Neural crest cell (in vitro differentiated cells): ENCODE measurements at regions not wholly inside any gene's neighbourhood (a gene's known extent, or its start where the extent isn't known, plus 50 kb on each side); places are given as distances from the start of the nearest gene placed in this dataset.
A peak's percentile ranks its signal among the peaks of the same experiment; 100 is the strongest.

ENCODE experiments used
- DNase-seq: peaks from one replicate; pipeline ENCODE4 v3.0.0; 2021; ENCODE audit warnings: low read depth, mixed read lengths, low spot score
- H3K27ac Mint-ChIP-seq: one replicate; pipeline ENCODE4 v1.8.0; 2021; ENCODE audit warnings: mild to moderate bottlenecking, mixed read lengths; ENCODE audit not compliant: unreplicated experiment
- H3K27me3 Mint-ChIP-seq: 2 replicates; pipeline ENCODE4 v1.8.0; 2021; ENCODE audit warnings: low read depth, mild to moderate bottlenecking, mixed read lengths
- H3K36me3 Mint-ChIP-seq: 2 replicates; pipeline ENCODE4 v1.8.0; 2021; ENCODE audit warnings: low read depth, mild to moderate bottlenecking, mixed read lengths
- H3K4me1 Mint-ChIP-seq: 2 replicates; pipeline ENCODE4 v1.8.0; 2021; ENCODE audit warnings: mixed read lengths
- H3K4me3 Mint-ChIP-seq: one replicate; pipeline ENCODE4 v1.8.0; 2021; ENCODE audit warnings: mild to moderate bottlenecking, mixed read lengths
- H3K9me3 Mint-ChIP-seq: 2 replicates; pipeline ENCODE4 v1.8.0; 2021; ENCODE audit warnings: mixed read lengths
- TF ChIP-seq, protein P1 (sequence below): fragments of 200-600 bp; sonication (generic); conservative IDR thresholded peaks from 2 replicates; pipeline ENCODE4 v1.5.0; 2021; ENCODE audit warnings: antibody characterized with exemption, mild to moderate bottlenecking

GRCh38 chr9:2480255-2480837 is 141.2 kb upstream of the VLDLR start:
- Mint-ChIP-seq H3K4me1 (peaks cover 2% of the 10 kb centered on the region), H3K27ac (no peak overlapping the region), H3K4me3 (no peak overlapping the region), H3K27me3 (no peaks in the 10 kb centered on the region), H3K9me3 (no peaks in the 10 kb centered on the region), H3K36me3 (peaks cover 3% of the 10 kb centered on the region)
- TF ChIP-seq, protein P1, sequence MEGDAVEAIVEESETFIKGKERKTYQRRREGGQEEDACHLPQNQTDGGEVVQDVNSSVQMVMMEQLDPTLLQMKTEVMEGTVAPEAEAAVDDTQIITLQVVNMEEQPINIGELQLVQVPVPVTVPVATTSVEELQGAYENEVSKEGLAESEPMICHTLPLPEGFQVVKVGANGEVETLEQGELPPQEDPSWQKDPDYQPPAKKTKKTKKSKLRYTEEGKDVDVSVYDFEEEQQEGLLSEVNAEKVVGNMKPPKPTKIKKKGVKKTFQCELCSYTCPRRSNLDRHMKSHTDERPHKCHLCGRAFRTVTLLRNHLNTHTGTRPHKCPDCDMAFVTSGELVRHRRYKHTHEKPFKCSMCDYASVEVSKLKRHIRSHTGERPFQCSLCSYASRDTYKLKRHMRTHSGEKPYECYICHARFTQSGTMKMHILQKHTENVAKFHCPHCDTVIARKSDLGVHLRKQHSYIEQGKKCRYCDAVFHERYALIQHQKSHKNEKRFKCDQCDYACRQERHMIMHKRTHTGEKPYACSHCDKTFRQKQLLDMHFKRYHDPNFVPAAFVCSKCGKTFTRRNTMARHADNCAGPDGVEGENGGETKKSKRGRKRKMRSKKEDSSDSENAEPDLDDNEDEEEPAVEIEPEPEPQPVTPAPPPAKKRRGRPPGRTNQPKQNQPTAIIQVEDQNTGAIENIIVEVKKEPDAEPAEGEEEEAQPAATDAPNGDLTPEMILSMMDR = no peak
- no peak for DNase-seq

GRCh38 chr9:2481216-2481615 is 140.4 kb upstream of the VLDLR start:
- no peaks in the 10 kb centered on the region for H3K27me3 Mint-ChIP-seq
- no peak for DNase-seq
- H3K36me3 Mint-ChIP-seq = peaks cover 3% of the 10 kb centered on the region
- TF ChIP-seq, protein P1 = no peak
- no peak overlapping the region for H3K4me3 Mint-ChIP-seq
- no peaks in the 10 kb centered on the region for H3K4me1 Mint-ChIP-seq
- no peaks in the 10 kb centered on the region for H3K9me3 Mint-ChIP-seq
- no peak overlapping the region for H3K27ac Mint-ChIP-seq

DNA sequence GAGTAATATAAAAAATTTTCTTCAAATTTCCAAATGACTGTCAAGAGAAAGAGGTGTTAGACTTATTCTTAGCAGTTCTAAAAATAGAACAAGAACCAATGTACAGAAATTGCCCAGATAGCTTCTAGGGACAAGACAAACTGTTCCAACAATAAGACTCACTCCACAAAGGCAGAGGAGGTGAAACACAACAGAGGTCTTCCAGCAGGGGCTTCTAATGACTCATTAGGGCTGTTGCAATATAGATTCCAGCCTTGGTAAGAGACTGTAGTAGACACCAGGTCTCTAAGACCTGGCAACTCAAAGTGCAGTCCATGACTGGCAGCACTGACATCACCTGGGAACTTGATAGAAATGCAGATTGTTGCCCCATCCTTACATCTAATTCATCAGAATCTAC is 134.6 kb upstream of the VLDLR start:
- no peak for DNase-seq
- Mint-ChIP-seq H3K27me3 (no peaks in the 10 kb centered on the region), H3K27ac (no peak overlapping the region), H3K9me3 (no peaks in the 10 kb centered on the region), H3K4me1 (peaks cover 9% of the 10 kb centered on the region), H3K36me3 (peaks cover 5% of the 10 kb centered on the region), H3K4me3 (no peak overlapping the region)
- TF ChIP-seq, protein P1 = no peak

DNA sequence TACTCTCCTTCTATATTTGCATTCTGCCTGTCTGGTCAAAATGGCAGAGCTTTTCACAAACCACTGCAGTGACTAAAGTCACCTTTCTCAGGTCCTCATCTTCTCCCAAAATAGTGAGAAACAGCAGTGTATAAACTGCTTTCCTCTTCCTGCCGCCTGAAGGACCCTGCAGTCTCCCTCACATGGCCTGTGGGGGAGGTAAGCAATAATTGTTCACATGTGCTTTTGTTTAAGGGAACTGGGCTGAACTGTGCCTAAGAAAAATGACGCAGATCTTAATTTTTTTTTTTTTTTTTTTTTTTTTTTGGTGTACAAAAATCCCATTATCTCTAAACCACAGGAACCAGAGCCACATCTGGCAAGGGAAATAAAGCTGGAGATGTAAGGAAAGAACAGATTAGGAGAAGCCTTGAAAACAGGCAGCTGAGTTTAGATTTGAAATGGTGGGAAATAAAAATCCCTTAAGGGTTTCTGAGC is 131.7 kb upstream of the VLDLR start:
- Mint-ChIP-seq H3K4me3 (no peak overlapping the region), H3K27me3 (no peaks in the 10 kb centered on the region), H3K27ac (peak overlapping the region; percentile 6), H3K4me1 (peaks cover 9% of the 10 kb centered on the region), H3K9me3 (no peaks in the 10 kb centered on the region), H3K36me3 (peaks cover 2% of the 10 kb centered on the region)
- no peak for DNase-seq
- TF ChIP-seq, protein P1 = no peak

DNA sequence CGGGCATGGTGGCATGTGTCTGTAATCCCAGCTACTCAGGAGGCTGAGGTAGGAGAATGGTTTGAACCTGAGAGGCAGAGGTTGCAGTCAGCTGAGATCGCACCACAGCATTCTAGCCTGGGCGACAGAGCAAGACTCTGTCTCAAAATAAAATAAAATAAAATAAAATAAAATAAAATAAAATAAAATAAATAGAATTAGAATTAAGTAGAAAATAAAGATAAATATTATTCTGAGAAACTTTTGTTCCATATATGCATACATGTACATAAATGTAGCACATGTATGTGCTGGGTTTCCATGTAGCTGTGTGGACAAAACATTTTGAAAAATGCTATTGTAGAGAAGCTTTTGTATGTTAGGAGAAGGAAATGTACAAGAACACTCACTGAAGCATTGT is 129.4 kb upstream of the VLDLR start:
- Mint-ChIP-seq H3K36me3 (peaks cover 2% of the 10 kb centered on the region), H3K9me3 (no peaks in the 10 kb centered on the region), H3K4me3 (no peak overlapping the region), H3K27ac (no peak overlapping the region), H3K4me1 (peaks cover 9% of the 10 kb centered on the region), H3K27me3 (no peaks in the 10 kb centered on the region)
- TF ChIP-seq, protein P1 = no peak
- no peak for DNase-seq
